GM13977 (cell line): ENCODE measurements at regions not wholly inside any gene's neighbourhood (a gene's known extent, or its start where the extent isn't known, plus 50 kb on each side); places are given as distances from the start of the nearest gene placed in this dataset.
A peak's percentile ranks its signal among the peaks of the same experiment; 100 is the strongest.
"Not testable (repeated sequence)": the region's sequence is repeated elsewhere in the genome, so short reads cannot be mapped to it uniquely, and the experiment has no call there.

ENCODE experiments used
- DNase-seq: peaks from one replicate; pipeline ENCODE4 v3.0.0; 2012; ENCODE audit warnings: low spot score
- in situ Hi-C: fragments of 300-500 bp; cut with MboI; formaldehyde crosslinking; loops from one replicate; pipeline ENCODE4 v1.12.0; 2022; ENCODE audit warnings: low sequenced_read_pairs, low pct_unique_long_range_greater_than_20kb, mixed read lengths, inconsistent platforms; ENCODE audit not compliant: unreplicated experiment
- TF ChIP-seq, protein P1 (sequence below): IDR thresholded peaks from 2 replicates; pipeline ENCODE4 v1.5.1; 2012; ENCODE audit warnings: mild to moderate bottlenecking, control low read depth; ENCODE audit not compliant: insufficient read depth; ENCODE audit errors: extremely low read depth, missing control alignments

GRCh38 chr7:76709703-76710102 is 82.6 kb upstream of the POMZP3 start:
- DNase-seq, in situ Hi-C loops: not testable (repeated sequence)
- TF ChIP-seq, protein P1, sequence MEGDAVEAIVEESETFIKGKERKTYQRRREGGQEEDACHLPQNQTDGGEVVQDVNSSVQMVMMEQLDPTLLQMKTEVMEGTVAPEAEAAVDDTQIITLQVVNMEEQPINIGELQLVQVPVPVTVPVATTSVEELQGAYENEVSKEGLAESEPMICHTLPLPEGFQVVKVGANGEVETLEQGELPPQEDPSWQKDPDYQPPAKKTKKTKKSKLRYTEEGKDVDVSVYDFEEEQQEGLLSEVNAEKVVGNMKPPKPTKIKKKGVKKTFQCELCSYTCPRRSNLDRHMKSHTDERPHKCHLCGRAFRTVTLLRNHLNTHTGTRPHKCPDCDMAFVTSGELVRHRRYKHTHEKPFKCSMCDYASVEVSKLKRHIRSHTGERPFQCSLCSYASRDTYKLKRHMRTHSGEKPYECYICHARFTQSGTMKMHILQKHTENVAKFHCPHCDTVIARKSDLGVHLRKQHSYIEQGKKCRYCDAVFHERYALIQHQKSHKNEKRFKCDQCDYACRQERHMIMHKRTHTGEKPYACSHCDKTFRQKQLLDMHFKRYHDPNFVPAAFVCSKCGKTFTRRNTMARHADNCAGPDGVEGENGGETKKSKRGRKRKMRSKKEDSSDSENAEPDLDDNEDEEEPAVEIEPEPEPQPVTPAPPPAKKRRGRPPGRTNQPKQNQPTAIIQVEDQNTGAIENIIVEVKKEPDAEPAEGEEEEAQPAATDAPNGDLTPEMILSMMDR: peak; percentile 17

GRCh38 chr7:76708446-76708845 is 81.4 kb upstream of the POMZP3 start:
- in situ Hi-C loops, DNase-seq: not testable (repeated sequence)

- DNase-seq, in situ Hi-C loops: not testable (repeated sequence)
These were observed 76.7 kb upstream of the POMZP3 start for GRCh38 chr7:76703815-76704214.

DNA sequence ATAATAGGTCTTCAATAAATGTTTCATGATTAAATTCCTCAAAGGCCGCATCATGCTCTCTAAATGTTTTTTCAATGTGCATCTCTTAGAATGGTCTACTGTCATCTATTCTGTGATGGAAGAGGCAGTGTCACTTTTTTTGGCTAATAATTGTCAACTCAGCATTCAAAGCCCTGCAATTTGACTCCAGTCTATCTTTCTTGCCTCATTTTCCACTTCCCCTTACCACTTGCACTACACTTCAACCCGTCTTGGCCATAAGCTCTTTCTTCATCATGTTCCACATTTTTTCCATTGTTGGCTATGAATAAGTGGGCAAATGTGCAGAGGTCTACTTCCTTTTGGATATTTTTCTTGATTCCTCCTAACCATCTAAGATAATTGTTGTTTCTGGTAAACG is 59.2 kb upstream of the POMZP3 start:
- in situ Hi-C loops, DNase-seq: not testable (repeated sequence)

- in situ Hi-C loops, DNase-seq: not testable (repeated sequence)
These were observed 57.7 kb upstream of the POMZP3 start for GRCh38 chr7:76684737-76685136.

GRCh38 chr7:76683631-76684030 is 56.6 kb upstream of the POMZP3 start:
- in situ Hi-C loops, DNase-seq: not testable (repeated sequence)

DNA sequence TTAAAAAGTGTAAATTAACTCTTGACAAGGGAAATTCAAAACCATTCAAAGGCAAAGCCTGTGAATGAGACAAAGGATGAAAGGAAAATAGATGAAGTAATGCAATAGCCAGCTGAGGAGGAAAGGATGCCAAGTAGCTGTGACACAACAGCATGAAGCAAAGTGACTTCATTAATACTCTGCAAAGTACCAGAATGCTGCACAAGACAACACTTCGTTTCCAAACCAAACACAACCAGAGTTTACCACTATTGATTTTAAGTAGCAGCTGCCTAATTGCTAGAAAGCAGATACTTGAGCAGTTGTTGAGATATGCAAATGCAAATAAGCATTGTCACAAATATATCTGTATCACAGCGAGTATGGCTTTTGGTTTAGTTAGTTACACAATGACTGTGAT is 54.7 kb upstream of the POMZP3 start:
- DNase-seq, in situ Hi-C loops: not testable (repeated sequence)

DNA sequence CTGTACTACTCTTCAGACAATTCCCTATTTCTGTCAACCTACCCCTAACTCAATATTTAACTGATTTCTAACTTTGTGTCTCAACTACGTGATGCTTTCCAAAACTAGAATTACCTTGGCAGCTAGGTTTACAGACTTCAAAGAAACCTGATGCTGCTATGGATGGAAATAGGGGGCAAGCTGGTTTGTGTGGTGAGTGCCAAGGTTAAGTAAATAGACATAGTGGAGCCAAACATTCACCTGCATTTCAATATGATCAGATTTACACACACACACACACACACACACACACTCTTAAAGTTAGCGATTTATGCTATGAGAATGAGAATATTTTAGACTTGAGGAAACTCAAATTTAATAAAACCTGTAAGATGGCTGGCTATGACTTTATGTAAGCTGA is 52.1 kb upstream of the POMZP3 start:
- in situ Hi-C loops: not testable (repeated sequence)

DNA sequence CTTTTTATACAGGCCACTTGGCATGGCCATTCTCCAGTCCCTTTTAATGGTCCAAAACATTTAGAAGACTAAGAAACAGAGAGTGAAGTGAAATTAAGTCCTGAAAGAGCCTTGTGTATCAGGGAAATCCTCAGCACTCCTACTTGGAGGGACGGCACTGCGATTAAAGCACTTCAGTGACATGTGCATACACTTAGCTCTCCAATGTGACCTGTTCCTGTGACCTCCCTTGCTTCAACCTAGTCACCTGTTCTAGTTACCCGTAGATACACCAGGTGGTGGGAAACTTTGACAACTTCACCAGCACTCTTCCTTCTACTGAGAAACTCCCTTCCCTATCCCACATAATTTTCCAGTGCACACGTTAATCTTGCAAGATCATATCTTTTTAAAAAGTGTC is 51.4 kb upstream of the POMZP3 start:
- DNase-seq, in situ Hi-C loops: not testable (repeated sequence)

More for the DNA sequence above, 52.1 kb upstream of the POMZP3 start:
- not testable (repeated sequence) for DNase-seq

GRCh38 chr7:76676890-76677289 is 49.8 kb upstream of the POMZP3 start:
- in situ Hi-C loops: not testable (repeated sequence)

More at GRCh38 chr7:76676890-76677289, 49.8 kb upstream of the POMZP3 start:
- not testable (repeated sequence) for DNase-seq
